ENCODE measurements at regions not wholly inside any gene's neighbourhood (a gene's known extent, or its start where the extent isn't known, plus 50 kb on each side); places are given as distances from the start of the nearest gene placed in this dataset.

DNA sequence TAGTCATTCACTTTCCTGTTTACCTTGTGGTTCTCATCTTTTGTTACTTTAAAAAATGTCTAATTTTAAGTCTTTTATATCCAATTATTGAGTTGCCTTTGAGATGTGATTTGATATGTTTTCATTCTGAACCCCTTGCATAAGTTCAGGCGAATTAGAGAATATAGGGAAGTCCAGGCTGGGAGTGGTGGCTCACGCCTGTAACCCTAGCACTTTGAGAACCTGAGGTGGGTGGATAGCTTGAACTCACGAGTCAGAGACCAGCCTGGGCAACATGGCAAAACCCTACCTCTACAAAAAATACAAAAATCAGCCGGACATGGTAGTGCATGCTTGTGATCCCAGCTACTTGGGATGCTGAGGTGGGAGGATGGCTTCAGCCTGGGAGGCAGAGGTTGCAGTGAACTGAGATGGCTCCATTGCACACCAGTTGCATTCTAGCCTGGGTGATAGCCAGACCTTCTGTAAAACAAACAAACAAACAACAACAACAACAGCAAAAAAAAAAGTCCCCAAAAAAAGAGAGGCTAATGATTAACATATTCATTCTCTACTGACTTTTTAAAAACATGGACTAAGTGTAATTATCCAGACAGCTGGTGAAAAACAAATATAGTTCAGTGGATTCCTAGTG is 451.1 kb upstream of the RGS6 start:
- TF ChIP-seq, protein P1, sequence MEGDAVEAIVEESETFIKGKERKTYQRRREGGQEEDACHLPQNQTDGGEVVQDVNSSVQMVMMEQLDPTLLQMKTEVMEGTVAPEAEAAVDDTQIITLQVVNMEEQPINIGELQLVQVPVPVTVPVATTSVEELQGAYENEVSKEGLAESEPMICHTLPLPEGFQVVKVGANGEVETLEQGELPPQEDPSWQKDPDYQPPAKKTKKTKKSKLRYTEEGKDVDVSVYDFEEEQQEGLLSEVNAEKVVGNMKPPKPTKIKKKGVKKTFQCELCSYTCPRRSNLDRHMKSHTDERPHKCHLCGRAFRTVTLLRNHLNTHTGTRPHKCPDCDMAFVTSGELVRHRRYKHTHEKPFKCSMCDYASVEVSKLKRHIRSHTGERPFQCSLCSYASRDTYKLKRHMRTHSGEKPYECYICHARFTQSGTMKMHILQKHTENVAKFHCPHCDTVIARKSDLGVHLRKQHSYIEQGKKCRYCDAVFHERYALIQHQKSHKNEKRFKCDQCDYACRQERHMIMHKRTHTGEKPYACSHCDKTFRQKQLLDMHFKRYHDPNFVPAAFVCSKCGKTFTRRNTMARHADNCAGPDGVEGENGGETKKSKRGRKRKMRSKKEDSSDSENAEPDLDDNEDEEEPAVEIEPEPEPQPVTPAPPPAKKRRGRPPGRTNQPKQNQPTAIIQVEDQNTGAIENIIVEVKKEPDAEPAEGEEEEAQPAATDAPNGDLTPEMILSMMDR (IDR thresholded peaks at IDR 0.05), result no peak
- no peak for TF ChIP-seq EP300 (IDR thresholded peaks at IDR 0.05)
- TF ChIP-seq POLR2A (IDR thresholded peaks at IDR 0.05; ENCODE audit: low read depth), result no peak

Measured in esophagus muscularis mucosa (tissue), 4 donors.